ENCODE measurements at regions not wholly inside any gene's neighbourhood (a gene's known extent, or its start where the extent isn't known, plus 50 kb on each side); places are given as distances from the start of the nearest gene placed in this dataset.

DNA sequence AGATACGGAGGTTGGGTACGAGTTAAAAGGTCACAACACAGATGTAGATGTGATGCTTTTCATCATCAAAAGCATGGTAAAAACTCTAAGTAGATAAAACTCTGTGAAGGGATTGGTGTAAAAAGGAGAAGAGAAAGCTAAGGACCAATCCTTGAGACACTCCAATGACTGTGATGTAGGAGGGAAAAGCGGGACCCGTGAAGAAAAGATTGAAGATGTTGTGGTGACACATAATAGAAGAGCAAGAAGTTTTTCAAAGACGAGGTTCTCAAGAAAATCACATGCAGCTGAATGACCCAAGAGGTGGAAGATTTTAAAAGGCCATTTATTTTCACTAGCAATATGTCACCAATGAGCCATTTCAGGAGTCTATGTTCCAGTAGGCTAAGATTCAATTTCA is 179.5 kb downstream of the MRPL39 start:
- Mint-ChIP-seq H3K9me3 (peaks cover 14% of the 10 kb centered on the region), H3K4me3 (peak overlapping the region; percentile 5), H3K36me3 (ENCODE audit: low read depth) (no peaks in the 10 kb centered on the region), H3K4me1 (peaks cover 36% of the 10 kb centered on the region), H3K27me3 (no peaks in the 10 kb centered on the region), H3K27ac (peak overlapping the region; percentile 21)
- intact Hi-C loops (cut with micrococcal nuclease): loop anchor here (1.0 kb wide), 5 partner anchors 28 to 145 kb away; no protein-coding TSS in a partner anchor
- no peak for DNase-seq

DNA sequence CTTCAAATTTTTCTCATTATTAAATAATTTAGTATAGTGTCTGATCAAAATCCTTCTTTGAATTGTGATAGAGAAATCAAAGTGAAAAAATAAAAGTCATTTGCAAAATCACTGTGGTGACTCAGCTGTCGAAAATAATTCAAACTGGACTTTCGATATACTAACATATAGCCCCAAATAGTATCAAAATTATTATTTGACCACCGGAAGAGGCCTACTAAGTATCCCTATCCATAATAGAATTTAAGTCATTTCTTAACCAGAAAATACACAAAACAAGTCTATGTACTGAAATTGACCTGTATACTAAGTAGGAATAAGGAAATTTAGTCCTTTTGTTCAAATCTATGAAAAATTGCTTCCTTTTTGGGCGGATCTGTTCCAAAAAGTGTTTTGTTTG is 180.7 kb downstream of the MRPL39 start:
- intact Hi-C loops (cut with micrococcal nuclease): no loop called here
- Mint-ChIP-seq H3K4me1 (peaks cover 42% of the 10 kb centered on the region), H3K4me3 (no peak overlapping the region), H3K27me3 (no peaks in the 10 kb centered on the region), H3K36me3 (ENCODE audit: low read depth) (no peaks in the 10 kb centered on the region), H3K9me3 (peaks cover 9% of the 10 kb centered on the region), H3K27ac (no peak overlapping the region)
- DNase-seq: no peak

DNA sequence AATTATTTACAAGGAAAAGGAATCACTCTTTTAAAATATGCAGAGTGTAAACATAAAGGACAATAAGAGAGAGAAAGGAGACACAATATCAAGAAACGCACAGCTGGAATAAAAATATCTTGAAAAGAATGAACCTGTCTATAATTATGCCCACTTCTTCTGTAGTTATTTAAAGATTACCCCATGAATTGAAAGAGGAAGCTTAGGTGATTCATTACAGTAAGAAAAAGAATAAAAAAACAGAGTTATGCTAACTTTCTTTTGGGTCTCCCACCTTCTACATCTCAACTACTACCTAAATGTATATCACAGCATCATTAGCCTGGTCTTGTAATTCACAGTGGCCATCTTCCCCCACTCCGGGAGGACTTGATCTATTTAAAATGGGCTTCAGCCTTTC is 182.1 kb downstream of the MRPL39 start:
- H3K4me3 Mint-ChIP-seq: peak overlapping the region; percentile 72
- intact Hi-C loops (cut with micrococcal nuclease): no loop called here
- no peaks in the 10 kb centered on the region for H3K27me3 Mint-ChIP-seq
- DNase-seq: no peak
- H3K9me3 Mint-ChIP-seq: peaks cover 4% of the 10 kb centered on the region
- H3K36me3 Mint-ChIP-seq (ENCODE audit: low read depth): no peaks in the 10 kb centered on the region
- H3K27ac Mint-ChIP-seq: peak overlapping the region; percentile 10
- peaks cover 53% of the 10 kb centered on the region for H3K4me1 Mint-ChIP-seq

DNA sequence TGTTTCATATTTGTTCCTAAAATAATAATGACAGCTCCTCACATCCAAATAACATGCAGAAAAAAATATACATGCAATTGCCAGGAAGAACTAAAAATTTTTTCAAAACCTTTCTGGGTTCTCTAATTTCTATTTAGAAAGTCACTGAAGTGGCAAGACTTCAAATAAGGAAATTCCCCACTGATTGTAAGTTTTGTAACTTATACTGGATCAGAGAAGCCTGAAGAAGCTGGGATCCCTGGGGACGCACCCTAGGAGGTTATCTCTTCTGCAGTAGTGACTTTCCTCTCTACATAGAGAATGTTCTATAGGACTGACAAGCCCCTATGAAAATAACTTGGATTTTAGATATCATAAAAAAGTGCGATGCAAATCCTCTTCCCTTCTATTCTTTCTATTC is 182.6 kb downstream of the MRPL39 start:
- no peaks in the 10 kb centered on the region for H3K27me3 Mint-ChIP-seq
- H3K4me3 Mint-ChIP-seq: peak overlapping the region; percentile 72
- H3K4me1 Mint-ChIP-seq: peaks cover 53% of the 10 kb centered on the region
- intact Hi-C loops (cut with micrococcal nuclease): loop anchor here (5.0 kb wide), 1 partner anchor 313 kb away; no protein-coding TSS in a partner anchor
- H3K27ac Mint-ChIP-seq: no peak overlapping the region
- no peaks in the 10 kb centered on the region for H3K36me3 Mint-ChIP-seq (ENCODE audit: low read depth)
- H3K9me3 Mint-ChIP-seq: peaks cover 4% of the 10 kb centered on the region
- no peak for DNase-seq

DNA sequence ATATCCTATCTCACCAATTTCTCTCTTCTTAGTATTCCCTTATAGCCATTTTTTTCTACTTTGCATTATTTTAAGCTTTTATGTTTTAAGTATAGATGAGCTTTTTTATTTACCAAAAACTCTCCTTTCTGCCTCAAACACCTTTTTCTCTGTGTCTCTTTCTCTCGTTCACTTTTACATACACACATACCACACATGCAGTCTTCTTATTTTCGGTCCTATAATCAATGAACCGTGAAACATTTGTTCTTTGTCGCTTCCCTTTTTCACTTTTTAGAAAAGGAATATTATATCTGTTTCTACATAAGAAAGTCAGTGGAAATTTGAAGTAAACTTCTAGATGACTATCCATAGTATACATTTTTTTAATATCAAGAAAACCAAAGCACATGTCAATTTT is 183.2 kb downstream of the MRPL39 start:
- no peaks in the 10 kb centered on the region for H3K36me3 Mint-ChIP-seq (ENCODE audit: low read depth)
- H3K4me1 Mint-ChIP-seq: peaks cover 49% of the 10 kb centered on the region
- H3K9me3 Mint-ChIP-seq: no peaks in the 10 kb centered on the region
- H3K27ac Mint-ChIP-seq: peak overlapping the region; percentile 72
- intact Hi-C loops (cut with micrococcal nuclease): loop anchor here (5.0 kb wide), 1 partner anchor 313 kb away; no protein-coding TSS in a partner anchor
- peak overlapping the region; percentile 72 for H3K4me3 Mint-ChIP-seq
- no peak for DNase-seq
- no peaks in the 10 kb centered on the region for H3K27me3 Mint-ChIP-seq

- peak overlapping the region; percentile 49 for H3K4me3 Mint-ChIP-seq
- H3K36me3 Mint-ChIP-seq (ENCODE audit: low read depth): no peaks in the 10 kb centered on the region
- peak overlapping the region; percentile 50 for H3K27ac Mint-ChIP-seq
- H3K4me1 Mint-ChIP-seq: peaks cover 43% of the 10 kb centered on the region
- intact Hi-C loops (cut with micrococcal nuclease): loop anchor here (5.0 kb wide), 1 partner anchor 314 kb away; no protein-coding TSS in a partner anchor
- H3K27me3 Mint-ChIP-seq: no peaks in the 10 kb centered on the region
- DNase-seq: no peak
- H3K9me3 Mint-ChIP-seq: no peaks in the 10 kb centered on the region
Observed at GRCh38 chr21:25422610-25423608, 184.4 kb downstream of the MRPL39 start.

- Mint-ChIP-seq H3K9me3 (no peaks in the 10 kb centered on the region), H3K4me1 (peaks cover 39% of the 10 kb centered on the region)
- peak; percentile 89 for DNase-seq
Observed at GRCh38 chr21:25421321-25422028, 185.8 kb downstream of the MRPL39 start.

DNA sequence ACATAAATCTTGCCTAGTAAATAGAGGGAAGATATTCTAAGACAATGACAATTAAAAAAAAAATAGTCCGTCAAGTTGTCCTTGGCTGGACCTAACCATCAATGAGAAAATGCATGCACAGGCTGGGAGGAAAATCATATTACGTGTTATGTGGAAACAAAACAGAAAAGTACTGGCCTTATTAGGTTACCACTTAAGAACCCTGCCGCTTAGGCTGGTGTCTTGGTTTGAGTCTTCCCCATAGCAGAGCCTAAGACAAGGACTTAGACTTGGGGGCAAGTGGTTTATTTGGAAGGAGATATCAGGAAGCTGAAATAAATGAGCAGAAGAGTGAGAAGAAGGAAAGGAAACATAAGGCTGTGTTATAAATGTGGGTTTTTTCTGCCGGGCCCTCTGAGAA is 186.4 kb downstream of the MRPL39 start:
- no peaks in the 10 kb centered on the region for H3K9me3 Mint-ChIP-seq
- peak overlapping the region; percentile 70 for H3K4me3 Mint-ChIP-seq
- H3K36me3 Mint-ChIP-seq (ENCODE audit: low read depth): no peaks in the 10 kb centered on the region
- peak overlapping the region; percentile 93 for H3K27ac Mint-ChIP-seq
- no peaks in the 10 kb centered on the region for H3K27me3 Mint-ChIP-seq
- H3K4me1 Mint-ChIP-seq: peaks cover 39% of the 10 kb centered on the region
- no peak for DNase-seq
- intact Hi-C loops (cut with micrococcal nuclease): loop anchor here (1.0 to 5.0 kb wide), 7 partner anchors 25 to 316 kb away; no protein-coding TSS in a partner anchor

More at GRCh38 chr21:25421321-25422028, 185.8 kb downstream of the MRPL39 start:
- Mint-ChIP-seq H3K27me3 (no peaks in the 10 kb centered on the region), H3K4me3 (peak overlapping the region; percentile 70), H3K36me3 (ENCODE audit: low read depth) (no peaks in the 10 kb centered on the region), H3K27ac (peak overlapping the region; percentile 93)
- intact Hi-C loops (cut with micrococcal nuclease): loop anchor here (1.0 to 5.0 kb wide), 7 partner anchors 25 to 316 kb away; no protein-coding TSS in a partner anchor

DNA sequence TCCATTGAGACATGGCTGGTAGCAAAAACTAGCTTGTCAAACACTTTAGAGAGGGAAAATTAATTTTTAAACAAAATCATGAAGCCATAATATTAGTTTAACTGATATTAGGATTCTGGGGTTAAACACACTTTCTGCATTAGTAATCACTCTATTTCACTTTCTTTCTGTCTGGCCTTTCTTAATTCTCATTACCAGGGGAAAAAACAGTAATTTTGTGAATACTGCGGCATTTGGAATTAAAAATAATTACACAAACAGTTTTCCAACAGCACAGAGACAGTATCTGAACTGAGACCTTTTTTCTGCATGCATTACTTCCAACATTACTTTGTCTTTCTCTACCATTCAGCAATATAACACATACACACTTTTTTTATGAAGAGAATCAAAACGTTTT is 190.6 kb downstream of the MRPL39 start:
- peaks cover 7% of the 10 kb centered on the region for H3K9me3 Mint-ChIP-seq
- no peak for DNase-seq
- H3K4me3 Mint-ChIP-seq: no peak overlapping the region
- intact Hi-C loops (cut with micrococcal nuclease): no loop called here
- no peak overlapping the region for H3K27ac Mint-ChIP-seq
- peaks cover 2% of the 10 kb centered on the region for H3K36me3 Mint-ChIP-seq (ENCODE audit: low read depth)
- H3K27me3 Mint-ChIP-seq: no peaks in the 10 kb centered on the region
- peaks cover 22% of the 10 kb centered on the region for H3K4me1 Mint-ChIP-seq

GRCh38 chr21:25412100-25412499 is 195.2 kb downstream of the MRPL39 start:
- Mint-ChIP-seq H3K9me3 (peaks cover 7% of the 10 kb centered on the region), H3K27me3 (no peaks in the 10 kb centered on the region), H3K36me3 (ENCODE audit: low read depth) (peaks cover 2% of the 10 kb centered on the region), H3K4me1 (peaks cover 1% of the 10 kb centered on the region), H3K4me3 (no peak overlapping the region), H3K27ac (no peak overlapping the region)
- no peak for DNase-seq
- intact Hi-C loops (cut with micrococcal nuclease): no loop called here

DNA sequence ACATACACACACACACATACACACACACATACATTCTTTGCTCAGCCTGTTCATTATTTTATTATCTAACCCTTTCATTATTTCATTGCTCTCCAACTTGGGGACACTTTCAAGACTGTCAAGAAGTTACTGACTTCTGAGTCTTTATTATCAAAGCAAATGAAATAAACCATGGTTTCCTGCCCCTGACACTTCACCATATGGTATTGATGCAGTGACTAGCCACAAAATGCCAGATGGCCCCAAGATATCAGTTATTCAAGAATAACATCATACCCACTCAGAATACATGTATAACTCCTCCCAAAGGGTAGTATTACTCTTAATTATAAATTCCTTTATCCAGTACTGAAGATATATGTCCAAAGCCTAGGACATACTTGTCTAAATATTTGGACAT is 197.3 kb downstream of the MRPL39 start:
- Mint-ChIP-seq H3K4me1 (peaks cover 1% of the 10 kb centered on the region), H3K4me3 (no peak overlapping the region), H3K27ac (no peak overlapping the region), H3K27me3 (no peaks in the 10 kb centered on the region), H3K36me3 (ENCODE audit: low read depth) (no peaks in the 10 kb centered on the region), H3K9me3 (peaks cover 4% of the 10 kb centered on the region)
- intact Hi-C loops (cut with micrococcal nuclease): no loop called here
- DNase-seq: no peak

DNA sequence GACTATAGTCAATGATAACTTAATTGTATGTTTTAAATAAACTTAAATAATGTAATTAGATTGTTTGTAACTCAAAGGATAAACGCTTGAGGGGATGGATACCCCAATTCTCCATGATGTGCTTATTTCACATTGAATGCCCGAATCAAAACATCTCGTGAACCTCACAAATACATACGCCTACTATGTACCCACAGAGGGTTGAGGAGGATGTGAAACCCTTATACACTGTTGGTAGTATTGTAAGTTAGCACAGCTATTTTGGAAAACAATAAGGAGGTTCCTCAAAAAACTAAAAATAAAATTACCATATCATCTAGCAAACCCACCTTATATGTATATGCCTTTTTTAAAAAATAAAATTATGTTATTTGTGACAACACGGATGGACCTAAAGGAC is 198.6 kb downstream of the MRPL39 start:
- H3K27me3 Mint-ChIP-seq: no peaks in the 10 kb centered on the region
- DNase-seq: no peak
- peaks cover 1% of the 10 kb centered on the region for H3K9me3 Mint-ChIP-seq
- intact Hi-C loops (cut with micrococcal nuclease): no loop called here
- H3K4me1 Mint-ChIP-seq: peaks cover 1% of the 10 kb centered on the region
- no peak overlapping the region for H3K4me3 Mint-ChIP-seq
- no peak overlapping the region for H3K27ac Mint-ChIP-seq
- H3K36me3 Mint-ChIP-seq (ENCODE audit: low read depth): no peaks in the 10 kb centered on the region

DNA sequence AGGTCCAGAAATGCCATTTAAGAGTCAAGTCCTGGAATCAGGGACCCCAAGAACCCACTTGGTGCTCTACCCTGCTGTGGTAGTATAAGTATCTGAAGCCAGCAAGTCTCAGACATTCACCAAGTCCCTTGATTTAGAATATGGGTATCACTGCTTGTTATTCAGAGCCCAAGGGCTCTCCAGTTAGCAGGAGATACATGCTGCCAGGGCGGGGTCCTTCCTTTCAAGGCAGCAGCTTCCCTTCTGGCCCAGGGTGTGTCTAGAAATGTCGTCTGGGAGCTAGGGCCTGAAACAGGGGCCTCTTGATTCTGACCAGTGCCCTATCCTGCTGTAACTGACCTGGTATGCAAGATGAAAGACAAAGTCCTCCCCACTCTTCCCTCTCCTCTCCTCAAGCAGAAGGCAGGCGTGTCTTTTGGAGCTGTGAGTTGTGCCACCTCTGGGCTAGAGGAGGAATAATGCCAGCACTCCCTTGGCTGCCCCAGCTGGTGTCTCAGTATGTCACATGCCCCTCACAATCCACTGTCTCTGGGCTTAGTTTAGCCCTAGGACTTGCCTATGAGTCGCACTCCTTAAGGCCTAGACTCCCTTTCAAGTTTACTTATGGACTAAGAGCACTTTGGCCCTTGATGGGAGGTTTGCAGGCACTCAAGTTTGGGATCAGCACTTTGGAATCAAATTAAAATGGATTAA is 200.2 kb downstream of the MRPL39 start:
- H3K4me3 Mint-ChIP-seq: no peak overlapping the region
- H3K27ac Mint-ChIP-seq: no peak overlapping the region
- intact Hi-C loops (cut with micrococcal nuclease): no loop called here
- peaks cover 11% of the 10 kb centered on the region for H3K4me1 Mint-ChIP-seq
- peaks cover 10% of the 10 kb centered on the region for H3K9me3 Mint-ChIP-seq
- DNase-seq: no peak
- H3K36me3 Mint-ChIP-seq (ENCODE audit: low read depth): peaks cover 3% of the 10 kb centered on the region
- H3K27me3 Mint-ChIP-seq: no peaks in the 10 kb centered on the region

Measured in activated CD4-positive, alpha-beta T cell treated with anti-CD3 and anti-CD28 coated beads, Interleukin-2, amount 10 ng/mL, durations not matched to agents 24 days and 14 days (primary cell).